SU-DHL-6 (cell line): ENCODE measurements at regions not wholly inside any gene's neighbourhood (a gene's known extent, or its start where the extent isn't known, plus 50 kb on each side); places are given as distances from the start of the nearest gene placed in this dataset.

Source experiments
- EZH2phosphoT487 ChIP-seq: fragments of 200-600 bp; sonication (generic), shearing (Covaris generic); conservative IDR thresholded peaks from 2 replicates; pipeline ENCODE4 v1.6.1; 2018; ENCODE audit warnings: mild to moderate bottlenecking, antibody characterized with exemption, low read length, moderate library complexity, mixed read lengths
- TF ChIP-seq, protein P1 (sequence below): fragments of 200-600 bp; sonication (generic); IDR thresholded peaks from one replicate; pipeline ENCODE4 v1.5.1; 2017; ENCODE audit warnings: antibody characterized with exemption, mild to moderate bottlenecking, low read length, moderate library complexity; ENCODE audit not compliant: insufficient read depth, poor library complexity, severe bottlenecking

GRCh38 chr2:43003702-43004101 is 211.3 kb upstream of the HAAO start:
- TF ChIP-seq, protein P1, sequence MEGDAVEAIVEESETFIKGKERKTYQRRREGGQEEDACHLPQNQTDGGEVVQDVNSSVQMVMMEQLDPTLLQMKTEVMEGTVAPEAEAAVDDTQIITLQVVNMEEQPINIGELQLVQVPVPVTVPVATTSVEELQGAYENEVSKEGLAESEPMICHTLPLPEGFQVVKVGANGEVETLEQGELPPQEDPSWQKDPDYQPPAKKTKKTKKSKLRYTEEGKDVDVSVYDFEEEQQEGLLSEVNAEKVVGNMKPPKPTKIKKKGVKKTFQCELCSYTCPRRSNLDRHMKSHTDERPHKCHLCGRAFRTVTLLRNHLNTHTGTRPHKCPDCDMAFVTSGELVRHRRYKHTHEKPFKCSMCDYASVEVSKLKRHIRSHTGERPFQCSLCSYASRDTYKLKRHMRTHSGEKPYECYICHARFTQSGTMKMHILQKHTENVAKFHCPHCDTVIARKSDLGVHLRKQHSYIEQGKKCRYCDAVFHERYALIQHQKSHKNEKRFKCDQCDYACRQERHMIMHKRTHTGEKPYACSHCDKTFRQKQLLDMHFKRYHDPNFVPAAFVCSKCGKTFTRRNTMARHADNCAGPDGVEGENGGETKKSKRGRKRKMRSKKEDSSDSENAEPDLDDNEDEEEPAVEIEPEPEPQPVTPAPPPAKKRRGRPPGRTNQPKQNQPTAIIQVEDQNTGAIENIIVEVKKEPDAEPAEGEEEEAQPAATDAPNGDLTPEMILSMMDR: no peak
- no peak for TF ChIP-seq EZH2phosphoT487
